A549 (cell line): ENCODE measurements at regions not wholly inside any gene's neighbourhood (a gene's known extent, or its start where the extent isn't known, plus 50 kb on each side); places are given as distances from the start of the nearest gene placed in this dataset.

ENCODE experiments used
- CEBPB ChIP-seq, 2 experiments: fragments of >200 bp in 1 of 2; sonication (Bioruptor Twin) in 1 of 2; formaldehyde crosslinking in 1 of 2; IDR thresholded peaks; 2 replicates each; pipeline ENCODE4 v1.6.1; 2012 to 2016
- JUN ChIP-seq, 2 experiments: fragments of >200 bp; sonication (Bioruptor Twin); formaldehyde crosslinking; IDR thresholded peaks; 2 replicates in 1 of 2; 3 replicates in 1 of 2; pipeline ENCODE4 v1.6.1; 2016 to 2017
- NR3C1 ChIP-seq: fragments of >200 bp; sonication (Bioruptor Twin); formaldehyde crosslinking; IDR thresholded peaks from 3 replicates; pipeline ENCODE4 v1.6.1; 2017
- PHF8 ChIP-seq: fragments of 200-600 bp; sonication (generic); IDR thresholded peaks from 2 replicates; pipeline ENCODE4 v1.6.1; 2016; ENCODE audit warnings: low read depth, mild to moderate bottlenecking, antibody characterized with exemption, moderate library complexity, borderline replicate concordance
- POLR2A ChIP-seq: IDR thresholded peaks from 2 replicates; pipeline ENCODE4 v1.6.1; 2012; ENCODE audit warnings: mild to moderate bottlenecking, low read length
- SMC3 ChIP-seq: fragments of >200 bp; sonication (Bioruptor Twin); formaldehyde crosslinking; IDR thresholded peaks from 3 replicates; pipeline ENCODE4 v1.6.1; 2018; ENCODE audit warnings: inconsistent platforms
- ZSCAN20 ChIP-seq: fragments of 250-450 bp; sonication (Bioruptor Pico); IDR thresholded peaks from 2 replicates; pipeline ENCODE4 v1.8.0; 2022; ENCODE audit warnings: mild to moderate bottlenecking, moderate library complexity
- TF ChIP-seq, protein P1 (sequence below): fragments of >200 bp; sonication (Bioruptor Twin); formaldehyde crosslinking; IDR thresholded peaks from 3 replicates; pipeline ENCODE4 v1.5.1; 2016
- TF ChIP-seq, protein P2 (sequence below): fragments of 200-600 bp; sonication (generic); IDR thresholded peaks from 2 replicates; pipeline ENCODE4 v1.6.1; 2016; ENCODE audit warnings: antibody characterized with exemption, mild to moderate bottlenecking, moderate library complexity
- TF ChIP-seq, protein P3 (sequence below): fragments of 250-450 bp; sonication (Bioruptor Pico); IDR thresholded peaks from 2 replicates; pipeline ENCODE4 v1.5.0; 2020; ENCODE audit warnings: low read depth, mild to moderate bottlenecking, moderate library complexity
- TF ChIP-seq, protein P4 (sequence below): fragments of 150-350 bp; IDR thresholded peaks from 2 replicates; pipeline ENCODE4 v1.6.1; 2014; ENCODE audit warnings: low read depth, mild to moderate bottlenecking, low read length

DNA sequence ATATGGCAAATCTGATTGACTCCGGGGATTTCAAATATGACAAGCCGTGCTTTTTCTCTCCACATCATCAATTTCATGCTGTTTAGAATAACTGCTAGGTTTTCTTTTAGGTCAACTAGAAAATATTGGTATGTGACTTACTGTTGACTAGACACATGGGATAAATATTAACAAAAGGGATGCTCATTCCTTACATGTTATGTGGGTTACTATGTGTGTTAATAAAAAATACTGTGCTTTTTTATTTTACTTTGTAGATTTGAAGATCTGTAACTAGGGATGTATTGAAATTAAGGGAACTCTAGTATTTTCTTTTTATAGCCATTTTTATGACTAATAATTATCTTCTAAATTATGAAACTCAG is 264.6 kb upstream of the COL8A1 start:
- TF ChIP-seq JUN (IDR thresholded peaks at IDR 0.05) (no peak), NR3C1 (no peak), SMC3 (no peak), ZSCAN20 (CRISPR knock-in tag) (no peak), PHF8 (no peak), POLR2A (no peak), CEBPB (IDR thresholded peaks at IDR 0.05) (no peak)
- TF ChIP-seq, protein P1, sequence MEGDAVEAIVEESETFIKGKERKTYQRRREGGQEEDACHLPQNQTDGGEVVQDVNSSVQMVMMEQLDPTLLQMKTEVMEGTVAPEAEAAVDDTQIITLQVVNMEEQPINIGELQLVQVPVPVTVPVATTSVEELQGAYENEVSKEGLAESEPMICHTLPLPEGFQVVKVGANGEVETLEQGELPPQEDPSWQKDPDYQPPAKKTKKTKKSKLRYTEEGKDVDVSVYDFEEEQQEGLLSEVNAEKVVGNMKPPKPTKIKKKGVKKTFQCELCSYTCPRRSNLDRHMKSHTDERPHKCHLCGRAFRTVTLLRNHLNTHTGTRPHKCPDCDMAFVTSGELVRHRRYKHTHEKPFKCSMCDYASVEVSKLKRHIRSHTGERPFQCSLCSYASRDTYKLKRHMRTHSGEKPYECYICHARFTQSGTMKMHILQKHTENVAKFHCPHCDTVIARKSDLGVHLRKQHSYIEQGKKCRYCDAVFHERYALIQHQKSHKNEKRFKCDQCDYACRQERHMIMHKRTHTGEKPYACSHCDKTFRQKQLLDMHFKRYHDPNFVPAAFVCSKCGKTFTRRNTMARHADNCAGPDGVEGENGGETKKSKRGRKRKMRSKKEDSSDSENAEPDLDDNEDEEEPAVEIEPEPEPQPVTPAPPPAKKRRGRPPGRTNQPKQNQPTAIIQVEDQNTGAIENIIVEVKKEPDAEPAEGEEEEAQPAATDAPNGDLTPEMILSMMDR = no peak
- TF ChIP-seq, protein P2, sequence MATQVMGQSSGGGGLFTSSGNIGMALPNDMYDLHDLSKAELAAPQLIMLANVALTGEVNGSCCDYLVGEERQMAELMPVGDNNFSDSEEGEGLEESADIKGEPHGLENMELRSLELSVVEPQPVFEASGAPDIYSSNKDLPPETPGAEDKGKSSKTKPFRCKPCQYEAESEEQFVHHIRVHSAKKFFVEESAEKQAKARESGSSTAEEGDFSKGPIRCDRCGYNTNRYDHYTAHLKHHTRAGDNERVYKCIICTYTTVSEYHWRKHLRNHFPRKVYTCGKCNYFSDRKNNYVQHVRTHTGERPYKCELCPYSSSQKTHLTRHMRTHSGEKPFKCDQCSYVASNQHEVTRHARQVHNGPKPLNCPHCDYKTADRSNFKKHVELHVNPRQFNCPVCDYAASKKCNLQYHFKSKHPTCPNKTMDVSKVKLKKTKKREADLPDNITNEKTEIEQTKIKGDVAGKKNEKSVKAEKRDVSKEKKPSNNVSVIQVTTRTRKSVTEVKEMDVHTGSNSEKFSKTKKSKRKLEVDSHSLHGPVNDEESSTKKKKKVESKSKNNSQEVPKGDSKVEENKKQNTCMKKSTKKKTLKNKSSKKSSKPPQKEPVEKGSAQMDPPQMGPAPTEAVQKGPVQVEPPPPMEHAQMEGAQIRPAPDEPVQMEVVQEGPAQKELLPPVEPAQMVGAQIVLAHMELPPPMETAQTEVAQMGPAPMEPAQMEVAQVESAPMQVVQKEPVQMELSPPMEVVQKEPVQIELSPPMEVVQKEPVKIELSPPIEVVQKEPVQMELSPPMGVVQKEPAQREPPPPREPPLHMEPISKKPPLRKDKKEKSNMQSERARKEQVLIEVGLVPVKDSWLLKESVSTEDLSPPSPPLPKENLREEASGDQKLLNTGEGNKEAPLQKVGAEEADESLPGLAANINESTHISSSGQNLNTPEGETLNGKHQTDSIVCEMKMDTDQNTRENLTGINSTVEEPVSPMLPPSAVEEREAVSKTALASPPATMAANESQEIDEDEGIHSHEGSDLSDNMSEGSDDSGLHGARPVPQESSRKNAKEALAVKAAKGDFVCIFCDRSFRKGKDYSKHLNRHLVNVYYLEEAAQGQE = no peak
- TF ChIP-seq, protein P3, sequence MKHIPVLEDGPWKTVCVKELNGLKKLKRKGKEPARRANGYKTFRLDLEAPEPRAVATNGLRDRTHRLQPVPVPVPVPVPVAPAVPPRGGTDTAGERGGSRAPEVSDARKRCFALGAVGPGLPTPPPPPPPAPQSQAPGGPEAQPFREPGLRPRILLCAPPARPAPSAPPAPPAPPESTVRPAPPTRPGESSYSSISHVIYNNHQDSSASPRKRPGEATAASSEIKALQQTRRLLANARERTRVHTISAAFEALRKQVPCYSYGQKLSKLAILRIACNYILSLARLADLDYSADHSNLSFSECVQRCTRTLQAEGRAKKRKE = no peak
- TF ChIP-seq, protein P4, sequence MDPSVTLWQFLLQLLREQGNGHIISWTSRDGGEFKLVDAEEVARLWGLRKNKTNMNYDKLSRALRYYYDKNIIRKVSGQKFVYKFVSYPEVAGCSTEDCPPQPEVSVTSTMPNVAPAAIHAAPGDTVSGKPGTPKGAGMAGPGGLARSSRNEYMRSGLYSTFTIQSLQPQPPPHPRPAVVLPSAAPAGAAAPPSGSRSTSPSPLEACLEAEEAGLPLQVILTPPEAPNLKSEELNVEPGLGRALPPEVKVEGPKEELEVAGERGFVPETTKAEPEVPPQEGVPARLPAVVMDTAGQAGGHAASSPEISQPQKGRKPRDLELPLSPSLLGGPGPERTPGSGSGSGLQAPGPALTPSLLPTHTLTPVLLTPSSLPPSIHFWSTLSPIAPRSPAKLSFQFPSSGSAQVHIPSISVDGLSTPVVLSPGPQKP = no peak
